Glutamatergic neuron (in vitro differentiated cells): ENCODE measurements at regions not wholly inside any gene's neighbourhood (a gene's known extent, or its start where the extent isn't known, plus 50 kb on each side); places are given as distances from the start of the nearest gene placed in this dataset.

Experiments used
- DNase-seq: peaks from one replicate; pipeline ENCODE4 v3.0.0; 2022
- H3K27ac Mint-ChIP-seq: one replicate; pipeline ENCODE4 v1.8.0; 2020; ENCODE audit warnings: mild to moderate bottlenecking, mixed read lengths, inconsistent platforms; ENCODE audit not compliant: unreplicated experiment
- H3K27me3 Mint-ChIP-seq: one replicate; pipeline ENCODE4 v1.8.0; 2020; ENCODE audit warnings: mild to moderate bottlenecking, moderate library complexity, mixed read lengths, inconsistent platforms; ENCODE audit not compliant: unreplicated experiment
- H3K36me3 Mint-ChIP-seq: one replicate; pipeline ENCODE4 v1.8.0; 2020; ENCODE audit warnings: mild to moderate bottlenecking, mixed read lengths, inconsistent platforms; ENCODE audit not compliant: unreplicated experiment
- H3K4me1 Mint-ChIP-seq: one replicate; pipeline ENCODE4 v1.8.0; 2020; ENCODE audit warnings: mild to moderate bottlenecking, low read depth, mixed read lengths, inconsistent platforms; ENCODE audit not compliant: unreplicated experiment
- H3K4me3 Mint-ChIP-seq: one replicate; pipeline ENCODE4 v1.8.0; 2020; ENCODE audit warnings: mild to moderate bottlenecking, mixed read lengths, inconsistent platforms; ENCODE audit not compliant: unreplicated experiment
- H3K9me3 Mint-ChIP-seq: one replicate; pipeline ENCODE4 v1.8.0; 2020; ENCODE audit warnings: mild to moderate bottlenecking, moderate library complexity, mixed read lengths, inconsistent platforms; ENCODE audit not compliant: unreplicated experiment
- CTCF ChIP-seq: fragments of 200-600 bp; sonication (generic); IDR thresholded peaks from one replicate; pipeline ENCODE4 v1.5.0; 2021; ENCODE audit not compliant: partially characterized antibody, unreplicated experiment

GRCh38 chr21:21762855-21763254 lies 764.6 kb downstream of the NCAM2 start:
- H3K27ac Mint-ChIP-seq = no peak overlapping the region
- no peak for TF ChIP-seq CTCF
- H3K9me3 Mint-ChIP-seq = no peaks in the 10 kb centered on the region
- H3K36me3 Mint-ChIP-seq = no peaks in the 10 kb centered on the region
- DNase-seq = no peak
- H3K27me3 Mint-ChIP-seq = no peaks in the 10 kb centered on the region
- no peaks in the 10 kb centered on the region for H3K4me1 Mint-ChIP-seq
- H3K4me3 Mint-ChIP-seq = no peak overlapping the region

GRCh38 chr21:21764281-21764680 lies 766.1 kb downstream of the NCAM2 start:
- no peak overlapping the region for H3K27ac Mint-ChIP-seq

GRCh38 chr21:21767276-21767675 lies 769.1 kb downstream of the NCAM2 start:
- Mint-ChIP-seq H3K9me3 (no peaks in the 10 kb centered on the region), H3K36me3 (no peaks in the 10 kb centered on the region), H3K27ac (no peak overlapping the region), H3K4me1 (no peaks in the 10 kb centered on the region), H3K27me3 (no peaks in the 10 kb centered on the region), H3K4me3 (no peak overlapping the region)
- TF ChIP-seq CTCF = no peak
- DNase-seq = no peak

More at GRCh38 chr21:21764281-21764680, 766.1 kb downstream of the NCAM2 start:
- no peak for TF ChIP-seq CTCF
- H3K9me3 Mint-ChIP-seq = no peaks in the 10 kb centered on the region
- H3K4me1 Mint-ChIP-seq = no peaks in the 10 kb centered on the region
- no peak for DNase-seq
- no peaks in the 10 kb centered on the region for H3K27me3 Mint-ChIP-seq
- no peaks in the 10 kb centered on the region for H3K36me3 Mint-ChIP-seq
- H3K4me3 Mint-ChIP-seq = no peak overlapping the region

- no peak for TF ChIP-seq CTCF
- H3K9me3 Mint-ChIP-seq = no peaks in the 10 kb centered on the region
- no peaks in the 10 kb centered on the region for H3K27me3 Mint-ChIP-seq
- H3K36me3 Mint-ChIP-seq = no peaks in the 10 kb centered on the region
- DNase-seq = no peak
- H3K27ac Mint-ChIP-seq = no peak overlapping the region
- no peaks in the 10 kb centered on the region for H3K4me1 Mint-ChIP-seq
- H3K4me3 Mint-ChIP-seq = no peak overlapping the region
Measured at GRCh38 chr21:21788591-21788990, 790.4 kb downstream of the NCAM2 start.

- Mint-ChIP-seq H3K27ac (no peak overlapping the region), H3K9me3 (no peaks in the 10 kb centered on the region), H3K27me3 (no peaks in the 10 kb centered on the region), H3K36me3 (peaks cover 8% of the 10 kb centered on the region), H3K4me1 (peaks cover 4% of the 10 kb centered on the region), H3K4me3 (no peak overlapping the region)
- DNase-seq = no peak
- TF ChIP-seq CTCF = no peak
Measured at GRCh38 chr21:21801921-21802320, 803.7 kb downstream of the NCAM2 start.
